K562 (cell line): ENCODE measurements at regions not wholly inside any gene's neighbourhood (a gene's known extent, or its start where the extent isn't known, plus 50 kb on each side); places are given as distances from the start of the nearest gene placed in this dataset.

ENCODE experiments used
- ATAC-seq: fragments of 200-7000 bp; cut with Tn5 transposase; 3 replicates; pipeline ENCODE4 v1.9.1; 2020; ENCODE audit warnings: moderate library complexity
- BruUV-seq: library from RNA; stranded (reverse); fragments of 400-500 nt; replicated peaks from 2 replicates; lab custom pipeline; 2021; lab: Mats Ljungman, UMichigan
- CTCF ChIA-PET: fragments of 300-600 bp; formaldehyde crosslinking; extraction: SDS; loops from one replicate; lab custom pipeline; 2021; ENCODE audit warnings: low intra/inter-chr PET ratio; lab: Yijun Ruan, JAX
- POLR2A ChIA-PET: fragments of 300-600, 350-650 bp; sonication (Branson Sonifier 250); formaldehyde crosslinking; extraction: SDS; loops from one replicate; lab custom pipeline; 2021; ENCODE audit warnings: antibody characterized with exemption, inconsistent platforms; lab: Yijun Ruan, JAX
- DNase-seq, 4 experiments: peaks; one replicate each; pipeline versions ENCODE4 v3.0.0 to v3.0.0-alpha.2; 2011 to 2018; ENCODE audit warnings: low spot score in 3 of 4, mixed read lengths in 3 of 4; ENCODE audit errors: extremely low read depth in 1 of 4
- FAIRE-seq: peaks from 2 replicates; lab custom pipeline; 2011; peaks lifted over from hg19 to GRCh38; lab: Jason Lieb, UNC
- H2AFZ ChIP-seq: 2 replicates; pipeline ENCODE4 v1.6.0; 2011; ENCODE audit warnings: low read depth, low read length, control low read depth, inconsistent platforms
- H3K27ac ChIP-seq: fragments of 200-600 bp; 3 replicates; pipeline ENCODE4 v1.8.0; 2011; ENCODE audit warnings: low read depth, mild to moderate bottlenecking, control low read depth, inconsistent platforms, low read length, moderate library complexity, mixed read lengths; ENCODE audit errors: extremely low read depth
- H3K27me3 ChIP-seq, 2 experiments: fragments of 300-600 bp in 1 of 2; 2 replicates in 1 of 2; 3 replicates in 1 of 2; pipeline versions ENCODE4 v1.6.0 to v1.8.0; 2011; ENCODE audit warnings: inconsistent platforms in 2 of 2, low read length in 2 of 2, mild to moderate bottlenecking in 1 of 2, mixed read lengths in 1 of 2, moderate library complexity in 1 of 2; ENCODE audit not compliant: control insufficient read depth in 2 of 2, insufficient read depth in 2 of 2
- H3K36me3 ChIP-seq: fragments of 300-600 bp; 3 replicates; pipeline ENCODE4 v1.8.0; 2011; ENCODE audit warnings: mild to moderate bottlenecking, low read length, inconsistent platforms; ENCODE audit not compliant: control insufficient read depth, insufficient read depth
- H3K4me1 ChIP-seq, 2 experiments: fragments of 200-600 bp in 1 of 2; replicated peaks in 1 of 2; 2 replicates in 1 of 2; 3 replicates in 1 of 2; pipeline versions ENCODE4 v1.5.1 to v1.8.0; 2011; ENCODE audit warnings: inconsistent platforms in 2 of 2, low read length in 2 of 2, mild to moderate bottlenecking in 1 of 2, mixed read lengths in 1 of 2, moderate library complexity in 1 of 2; ENCODE audit not compliant: control insufficient read depth in 2 of 2, insufficient read depth in 2 of 2
- H3K4me2 ChIP-seq: 2 replicates; pipeline ENCODE4 v1.6.1; 2011; ENCODE audit warnings: low read length, control low read depth, inconsistent platforms, mixed read lengths; ENCODE audit not compliant: insufficient read depth
- H3K4me3 ChIP-seq: fragments of 200-600 bp; sonication (generic), shearing (Covaris generic); 2 replicates; pipeline ENCODE4 v1.5.1; 2016; ENCODE audit warnings: control low read depth, inconsistent platforms
- H3K79me2 ChIP-seq: fragments of 200-600 bp; 3 replicates; pipeline ENCODE4 v1.8.0; 2011; ENCODE audit warnings: low read length, inconsistent platforms; ENCODE audit not compliant: control insufficient read depth, insufficient read depth
- H3K9ac ChIP-seq, 2 experiments: 2 replicates each; pipeline versions ENCODE4 v1.6.0 to v1.6.1; 2011; ENCODE audit warnings: low read depth in 2 of 2, low read length in 2 of 2, control low read depth in 1 of 2, inconsistent platforms in 1 of 2, mild to moderate bottlenecking in 1 of 2, mixed read lengths in 1 of 2; ENCODE audit not compliant: insufficient read depth in 1 of 2
- H3K9me1 ChIP-seq: one replicate; pipeline ENCODE4 v1.6.0; 2011; ENCODE audit warnings: inconsistent platforms, mild to moderate bottlenecking, low read length, moderate library complexity; ENCODE audit not compliant: control insufficient read depth, insufficient read depth
- H3K9me3 ChIP-seq: replicated peaks from 2 replicates; pipeline ENCODE4 v1.5.1; 2011; ENCODE audit warnings: low read depth, low read length, inconsistent platforms; ENCODE audit not compliant: control insufficient read depth, insufficient read depth
- H4K20me1 ChIP-seq: replicated peaks from 2 replicates; pipeline ENCODE4 v1.6.1; 2011; ENCODE audit warnings: low read length, inconsistent platforms, mixed read lengths; ENCODE audit not compliant: control insufficient read depth, insufficient read depth
- ARID3A ChIP-seq: IDR thresholded peaks from 2 replicates; pipeline ENCODE4 v1.6.1; 2012; ENCODE audit warnings: low read depth, low read length, improper control_type of control experiment, borderline replicate concordance
- CXXC5 ChIP-seq: fragments of 250-450 bp; sonication (Bioruptor Pico); IDR thresholded peaks from 2 replicates; pipeline ENCODE4 v1.8.0; 2022; ENCODE audit warnings: inconsistent platforms, mild to moderate bottlenecking, moderate library complexity
- HMG20A ChIP-seq: fragments of 450-650 bp; formaldehyde crosslinking; conservative IDR thresholded peaks from 2 replicates; pipeline ENCODE4 v1.4.0; 2020; ENCODE audit warnings: mild to moderate bottlenecking, mixed read lengths
- ILF3 ChIP-seq: fragments of 450-650 bp; IDR thresholded peaks from 2 replicates; pipeline ENCODE4 v1.6.1; 2018; ENCODE audit warnings: antibody characterized with exemption, mild to moderate bottlenecking, moderate library complexity, borderline replicate concordance
- MAFF ChIP-seq: IDR thresholded peaks from 2 replicates; pipeline ENCODE4 v1.6.1; 2012; ENCODE audit warnings: low read length, improper control_type of control experiment
- MXI1 ChIP-seq: IDR thresholded peaks from 2 replicates; pipeline ENCODE4 v1.6.1; 2011; ENCODE audit warnings: low read depth, mild to moderate bottlenecking, improper control_type of control experiment, low read length
- PPARD ChIP-seq: fragments of 250-450 bp; sonication (Bioruptor Pico); IDR thresholded peaks from 2 replicates; pipeline ENCODE4 v1.8.0; 2022; ENCODE audit warnings: inconsistent platforms, mild to moderate bottlenecking, moderate library complexity
- PRPF4 ChIP-seq: fragments of 200-400 bp; formaldehyde crosslinking; IDR thresholded peaks from one replicate; pipeline ENCODE4 v1.6.1; 2017; ENCODE audit warnings: low read length, low read depth, mild to moderate bottlenecking; ENCODE audit not compliant: insufficient read depth, poor library complexity, severe bottlenecking
- RB1 ChIP-seq: fragments of 450-650 bp; IDR thresholded peaks from 2 replicates; pipeline ENCODE4 v1.6.1; 2017; ENCODE audit warnings: low read depth, mild to moderate bottlenecking
- SOX6 ChIP-seq: fragments of 450-650 bp; IDR thresholded peaks from 2 replicates; pipeline ENCODE4 v1.6.1; 2014; ENCODE audit warnings: mild to moderate bottlenecking
- U2AF2 ChIP-seq: fragments of 200-400 bp; formaldehyde crosslinking; optimal IDR thresholded peaks from 2 replicates; pipeline ENCODE3; 2017; ENCODE audit warnings: low read depth, mild to moderate bottlenecking, low read length
- ZBTB33 ChIP-seq: sonication (generic); formaldehyde crosslinking; IDR thresholded peaks from 2 replicates; pipeline ENCODE4 v1.8.1; 2023; ENCODE audit warnings: mild to moderate bottlenecking, missing genetic modification reagents
- ZNF778 ChIP-seq: fragments of 450-650 bp; formaldehyde crosslinking; IDR thresholded peaks from 2 replicates; pipeline ENCODE4 v1.4.0; 2020; ENCODE audit warnings: mild to moderate bottlenecking, moderate library complexity
- WGBS: fragments of 100-300 bp; shearing (Covaris generic); methylation state at CpG from one replicate; pipeline ENCODE4 v1.1.6; 2016; ENCODE audit warnings: low coverage, mixed read lengths; ENCODE audit not compliant: insufficient coverage; ENCODE audit errors: missing lambda C conversion rate; 5-methylcytosine and 5-hydroxymethylcytosine counted together
- in situ Hi-C: fragments of 300-500 bp; cut with MboI; formaldehyde crosslinking; loops from 4 replicates; pipeline ENCODE4 v1.15.0; 2018; ENCODE audit warnings: inconsistent platforms, mixed read lengths
- intact Hi-C: fragments of 100-400 bp; cut with micrococcal nuclease; formaldehyde crosslinking; loops from 2 replicates; pipeline ENCODE4 v1.14.2; 2022
- TF ChIP-seq, protein P1 (sequence below): sonication (generic); formaldehyde crosslinking; IDR thresholded peaks from 2 replicates; pipeline ENCODE4 v1.8.0; 2022; ENCODE audit warnings: mild to moderate bottlenecking, missing genetic modification reagents
- TF ChIP-seq, protein P2 (sequence below): fragments of 250-450 bp; sonication (Bioruptor Pico); IDR thresholded peaks from 2 replicates; pipeline ENCODE4 v1.8.0; 2022; ENCODE audit warnings: inconsistent platforms

- CTCF ChIA-PET: no interaction called here
- intact Hi-C loops: no loop called here
- no TSS peak for BruUV-seq
- H3K9me3 ChIP-seq: no peaks in the 10 kb centered on the region
- DNase-seq (no peak), FAIRE-seq (no peak), ATAC-seq (no peak)
- H3K9ac ChIP-seq: no peak overlapping the region
- no peaks in the 10 kb centered on the region for H3K9me1 ChIP-seq
- no peaks in the 10 kb centered on the region for H3K27me3 ChIP-seq
- H2AFZ ChIP-seq: no peak overlapping the region
- no peak for TF ChIP-seq ILF3
- TF ChIP-seq, protein P1, sequence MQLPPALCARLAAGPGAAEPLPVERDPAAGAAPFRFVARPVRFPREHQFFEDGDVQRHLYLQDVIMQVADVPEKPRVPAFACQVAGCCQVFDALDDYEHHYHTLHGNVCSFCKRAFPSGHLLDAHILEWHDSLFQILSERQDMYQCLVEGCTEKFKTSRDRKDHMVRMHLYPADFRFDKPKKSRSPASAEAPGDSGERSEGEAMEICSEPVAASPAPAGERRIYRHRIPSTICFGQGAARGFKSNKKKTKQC (CRISPR knock-in tag): no peak
- TF ChIP-seq ARID3A: no peak
- TF ChIP-seq CXXC5 (CRISPR knock-in tag): no peak
- TF ChIP-seq PPARD (CRISPR knock-in tag): no peak
- TF ChIP-seq, protein P2, sequence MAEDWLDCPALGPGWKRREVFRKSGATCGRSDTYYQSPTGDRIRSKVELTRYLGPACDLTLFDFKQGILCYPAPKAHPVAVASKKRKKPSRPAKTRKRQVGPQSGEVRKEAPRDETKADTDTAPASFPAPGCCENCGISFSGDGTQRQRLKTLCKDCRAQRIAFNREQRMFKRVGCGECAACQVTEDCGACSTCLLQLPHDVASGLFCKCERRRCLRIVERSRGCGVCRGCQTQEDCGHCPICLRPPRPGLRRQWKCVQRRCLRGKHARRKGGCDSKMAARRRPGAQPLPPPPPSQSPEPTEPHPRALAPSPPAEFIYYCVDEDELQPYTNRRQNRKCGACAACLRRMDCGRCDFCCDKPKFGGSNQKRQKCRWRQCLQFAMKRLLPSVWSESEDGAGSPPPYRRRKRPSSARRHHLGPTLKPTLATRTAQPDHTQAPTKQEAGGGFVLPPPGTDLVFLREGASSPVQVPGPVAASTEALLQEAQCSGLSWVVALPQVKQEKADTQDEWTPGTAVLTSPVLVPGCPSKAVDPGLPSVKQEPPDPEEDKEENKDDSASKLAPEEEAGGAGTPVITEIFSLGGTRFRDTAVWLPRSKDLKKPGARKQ (CRISPR knock-in tag): no peak
- TF ChIP-seq SOX6: no peak
- no peak for TF ChIP-seq RB1
- no peak for TF ChIP-seq U2AF2
- no peak for TF ChIP-seq MXI1
- TF ChIP-seq HMG20A (CRISPR knock-in tag): no peak
- TF ChIP-seq ZNF778 (CRISPR knock-in tag): no peak
- no peak for TF ChIP-seq ZBTB33 (CRISPR knock-in tag)
- no peak for TF ChIP-seq MAFF
- no peak for TF ChIP-seq PRPF4
- no peak overlapping the region for H3K4me2 ChIP-seq
- POLR2A ChIA-PET: no interaction called here
- in situ Hi-C loops: no loop called here
- WGBS: 0% methylated on average over 2 of the region's 2 CpGs
- no peaks in the 10 kb centered on the region for H3K36me3 ChIP-seq
- H3K4me3 ChIP-seq: no peak overlapping the region
- no peaks in the 10 kb centered on the region for H3K4me1 ChIP-seq
- no peaks in the 10 kb centered on the region for H3K79me2 ChIP-seq
- H3K27ac ChIP-seq: no peak overlapping the region
- H4K20me1 ChIP-seq: no peaks in the 10 kb centered on the region
Measured at GRCh38 chr5:158436271-158437065, 577.5 kb upstream of the CLINT1 start.
